Upper lobe of left lung (tissue), 6 donors: ENCODE measurements at regions not wholly inside any gene's neighbourhood (a gene's known extent, or its start where the extent isn't known, plus 50 kb on each side); places are given as distances from the start of the nearest gene placed in this dataset.
"Not testable (repeated sequence)": the region's sequence is repeated elsewhere in the genome, so short reads cannot be mapped to it uniquely, and the experiment has no call there.

Source experiments
- ATAC-seq, 2 donors: fragments of 200-7000 bp; cut with Tn5 transposase; one replicate each; pipeline ENCODE4 v1.9.1; 2022; ENCODE audit warnings: mild to moderate bottlenecking in 2 of 2, moderate library complexity in 2 of 2; ENCODE audit not compliant: low FRiP score in 2 of 2
- DNase-seq, 2 donors: peaks; one replicate each; pipeline ENCODE4 v3.0.0-alpha.2; 2019 to 2020
- H3K27ac ChIP-seq, 4 donors: fragments of 200-600 bp; sonication (generic); one replicate each; pipeline ENCODE4 v1.5.1; 2016 to 2019
- H3K27me3 ChIP-seq, 4 donors: fragments of 200-600 bp; sonication (generic); one replicate each; pipeline ENCODE4 v1.5.1; 2017 to 2019
- H3K36me3 ChIP-seq, 4 donors: fragments of 200-600 bp; sonication (generic); one replicate each; pipeline ENCODE4 v1.5.1; 2016 to 2019
- H3K4me1 ChIP-seq, 4 donors: fragments of 200-600 bp; sonication (generic); one replicate each; pipeline ENCODE4 v1.5.1; 2018 to 2019
- H3K4me3 ChIP-seq, 4 donors: fragments of 200-600 bp; sonication (generic); one replicate each; pipeline ENCODE4 v1.5.1; 2017 to 2019; ENCODE audit warnings: mild to moderate bottlenecking in 2 of 4, moderate library complexity in 1 of 4
- H3K9me3 ChIP-seq, 4 donors: fragments of 200-600 bp; sonication (generic); one replicate each; pipeline ENCODE4 v1.5.1; 2018 to 2019
- EP300 ChIP-seq, 4 donors: sonication (generic); formaldehyde crosslinking; IDR thresholded peaks; one replicate each; pipeline ENCODE4 v1.5.1; 2017; ENCODE audit warnings: antibody characterized with exemption in 4 of 4, control low read depth in 2 of 4
- POLR2A ChIP-seq, 4 donors: fragments of 450-650 bp; IDR thresholded peaks; one replicate each; pipeline ENCODE4 v1.5.1; 2016 to 2017; ENCODE audit warnings: antibody characterized with exemption in 4 of 4, mild to moderate bottlenecking in 2 of 4
- POLR2AphosphoS5 ChIP-seq, 2 donors: sonication (generic); formaldehyde crosslinking; IDR thresholded peaks; one replicate each; pipeline ENCODE4 v1.5.1; 2017; ENCODE audit warnings: antibody characterized with exemption in 2 of 2
- WGBS, 2 donors: methylation state at CpG; one replicate each; pipeline ENCODE4 v1.1.5; 2017 to 2018; 5-methylcytosine and 5-hydroxymethylcytosine counted together
- TF ChIP-seq, protein P1 (sequence below), 6 experiments: fragments of 450-650 bp in 4 of 6; fragments of 200-600 bp in 2 of 6; sonication (generic) in 2 of 6; IDR thresholded peaks; one replicate each; pipeline ENCODE4 v1.5.1; 2016 to 2019; ENCODE audit warnings: antibody characterized with exemption in 6 of 6
- donor health status: DM: no; HTN: no; CAD: no; lungs with moderate emphysema.
- donor health status: DM: no; HTN: yes; CAD: no; lungs with severe emphysema.

DNA sequence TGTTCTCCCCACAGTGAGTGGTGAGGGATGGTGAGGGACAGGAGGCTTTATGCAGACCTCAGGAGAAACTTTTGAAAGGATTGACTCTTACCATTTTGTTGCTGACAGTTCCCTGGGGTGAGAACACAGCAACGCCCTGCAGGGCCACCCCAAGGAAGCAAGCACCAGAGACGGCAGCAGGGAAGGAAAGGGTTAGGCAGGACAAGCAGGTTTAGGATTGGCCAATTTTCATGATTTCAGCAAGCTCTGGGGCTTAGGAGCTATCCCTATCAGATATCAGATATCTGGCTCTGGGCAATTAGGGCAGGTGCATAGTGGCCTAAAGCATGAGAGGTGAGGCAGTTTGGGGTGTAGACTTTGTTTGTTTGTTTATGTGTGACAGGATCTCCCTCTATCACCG is 87.0 kb upstream of the LSM14A start:
- Histone ChIP-seq H3K27me3 (no peaks in the 10 kb centered on the region), H3K36me3 (no peaks in the 10 kb centered on the region), H3K27ac (no peak overlapping the region), H3K9me3 (no peaks in the 10 kb centered on the region), H3K4me3 (no peak overlapping the region), H3K4me1 (no peaks in the 10 kb centered on the region)
- no peak for TF ChIP-seq EP300 (IDR thresholded peaks at IDR 0.05)
- TF ChIP-seq, protein P1, sequence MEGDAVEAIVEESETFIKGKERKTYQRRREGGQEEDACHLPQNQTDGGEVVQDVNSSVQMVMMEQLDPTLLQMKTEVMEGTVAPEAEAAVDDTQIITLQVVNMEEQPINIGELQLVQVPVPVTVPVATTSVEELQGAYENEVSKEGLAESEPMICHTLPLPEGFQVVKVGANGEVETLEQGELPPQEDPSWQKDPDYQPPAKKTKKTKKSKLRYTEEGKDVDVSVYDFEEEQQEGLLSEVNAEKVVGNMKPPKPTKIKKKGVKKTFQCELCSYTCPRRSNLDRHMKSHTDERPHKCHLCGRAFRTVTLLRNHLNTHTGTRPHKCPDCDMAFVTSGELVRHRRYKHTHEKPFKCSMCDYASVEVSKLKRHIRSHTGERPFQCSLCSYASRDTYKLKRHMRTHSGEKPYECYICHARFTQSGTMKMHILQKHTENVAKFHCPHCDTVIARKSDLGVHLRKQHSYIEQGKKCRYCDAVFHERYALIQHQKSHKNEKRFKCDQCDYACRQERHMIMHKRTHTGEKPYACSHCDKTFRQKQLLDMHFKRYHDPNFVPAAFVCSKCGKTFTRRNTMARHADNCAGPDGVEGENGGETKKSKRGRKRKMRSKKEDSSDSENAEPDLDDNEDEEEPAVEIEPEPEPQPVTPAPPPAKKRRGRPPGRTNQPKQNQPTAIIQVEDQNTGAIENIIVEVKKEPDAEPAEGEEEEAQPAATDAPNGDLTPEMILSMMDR (IDR thresholded peaks at IDR 0.05): no peak
- no peak for TF ChIP-seq POLR2AphosphoS5 (IDR thresholded peaks at IDR 0.05)
- TF ChIP-seq POLR2A (IDR thresholded peaks at IDR 0.05): no peak
- WGBS, 2 donors: 12 to 38% methylated on average over 3 of the region's 3 CpGs
- ATAC-seq (no peak), DNase-seq (no peak)

DNA sequence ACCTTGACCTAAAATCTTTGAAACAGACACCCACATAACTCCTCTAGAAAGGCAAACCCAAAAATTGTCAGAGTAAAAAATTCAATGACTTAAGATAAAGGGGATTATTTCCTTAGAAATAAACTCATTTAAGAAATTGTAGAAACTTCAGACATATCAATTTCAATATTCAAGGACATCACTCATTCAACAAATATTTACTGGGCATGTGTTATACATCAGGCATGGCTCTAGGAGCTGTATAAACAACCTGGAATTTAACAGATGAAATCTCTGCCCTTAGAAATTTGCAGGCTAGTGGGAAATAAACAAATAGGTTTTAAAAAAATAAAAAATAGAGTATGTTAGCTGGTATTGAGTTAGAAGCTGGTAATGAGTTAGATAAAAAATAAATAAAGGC is 84.0 kb upstream of the LSM14A start:
- ATAC-seq (no peak), DNase-seq (no peak)
- H3K36me3 ChIP-seq: no peaks in the 10 kb centered on the region
- no peaks in the 10 kb centered on the region for H3K9me3 ChIP-seq
- no peaks in the 10 kb centered on the region for H3K27me3 ChIP-seq
- H3K4me1 ChIP-seq: no peaks in the 10 kb centered on the region
- TF ChIP-seq EP300 (IDR thresholded peaks at IDR 0.05) (no peak), POLR2AphosphoS5 (IDR thresholded peaks at IDR 0.05) (no peak), POLR2A (IDR thresholded peaks at IDR 0.05) (no peak)
- TF ChIP-seq, protein P1 (IDR thresholded peaks at IDR 0.05): no peak
- no peak overlapping the region for H3K27ac ChIP-seq
- no peak overlapping the region for H3K4me3 ChIP-seq

DNA sequence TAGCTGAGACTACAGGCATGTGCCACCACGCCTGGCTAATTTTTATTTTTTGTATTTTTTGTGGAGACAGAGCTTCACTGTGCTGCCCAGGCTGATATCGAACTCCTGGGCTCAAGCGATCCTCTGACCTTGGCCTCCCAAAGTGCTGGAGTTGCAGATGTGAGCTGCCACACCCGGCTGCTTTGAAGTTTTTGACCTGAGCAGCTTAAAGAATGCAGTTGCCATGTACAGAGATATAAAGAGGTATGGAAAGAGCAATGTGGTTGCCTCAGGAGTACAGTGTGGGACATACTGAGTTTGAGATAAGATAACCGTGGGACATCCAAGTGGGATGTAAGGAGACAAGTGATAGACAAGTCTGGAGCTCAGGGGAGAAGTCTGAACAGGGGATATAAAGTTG is 82.7 kb upstream of the LSM14A start:
- no peaks in the 10 kb centered on the region for H3K27me3 ChIP-seq
- no peak overlapping the region for H3K27ac ChIP-seq
- TF ChIP-seq POLR2AphosphoS5 (IDR thresholded peaks at IDR 0.05) (no peak), POLR2A (IDR thresholded peaks at IDR 0.05) (no peak), EP300 (IDR thresholded peaks at IDR 0.05) (no peak)
- TF ChIP-seq, protein P1 (IDR thresholded peaks at IDR 0.05): no peak
- ATAC-seq (no peak), DNase-seq (no peak)
- WGBS, 2 donors: 81 to 87% methylated on average over 5 of the region's 5 CpGs
- no peaks in the 10 kb centered on the region for H3K36me3 ChIP-seq
- H3K4me3 ChIP-seq: no peak overlapping the region
- H3K4me1 ChIP-seq: no peaks in the 10 kb centered on the region
- no peaks in the 10 kb centered on the region for H3K9me3 ChIP-seq

DNA sequence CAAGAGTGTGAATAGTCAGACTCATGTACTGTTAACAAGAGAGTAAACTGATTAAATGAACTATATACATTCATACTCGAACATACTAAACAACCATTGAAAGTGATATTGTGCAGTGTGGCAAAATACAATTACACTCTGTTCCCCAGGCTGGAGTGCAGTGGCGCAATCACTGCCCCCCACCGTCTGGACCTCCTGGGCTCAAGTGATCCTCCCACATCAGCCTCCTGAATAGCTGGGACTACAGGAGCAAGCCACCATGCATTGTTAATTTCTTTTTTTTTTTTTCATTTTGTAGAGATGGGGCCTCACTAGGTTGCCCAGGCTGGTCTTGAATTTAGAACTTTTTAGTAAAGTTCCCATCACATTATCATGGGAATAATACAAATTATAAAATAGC is 77.3 kb upstream of the LSM14A start:
- no peaks in the 10 kb centered on the region for H3K4me1 ChIP-seq
- 66 to 75% methylated on average over 3 of the region's 3 CpGs for WGBS, 2 donors
- no peak for ATAC-seq

DNA sequence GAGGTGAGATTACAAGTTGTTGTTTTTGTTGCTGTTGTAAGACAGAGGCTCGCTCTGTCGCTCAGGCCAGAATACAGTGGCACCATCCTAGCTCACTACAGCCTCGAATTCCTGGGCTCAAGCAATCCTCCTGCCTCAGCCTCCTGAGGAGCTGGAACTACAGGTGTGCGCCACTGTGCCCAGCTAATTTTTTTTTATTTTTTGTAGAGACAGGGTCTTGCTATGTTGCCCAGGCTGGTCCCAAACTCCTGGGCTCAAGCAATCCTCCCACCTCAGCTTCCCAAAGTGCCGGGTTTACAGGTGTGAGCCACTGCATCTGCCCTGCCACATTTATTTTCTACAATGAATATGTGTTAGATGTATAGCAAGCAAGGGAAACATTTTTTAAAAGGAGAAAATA is 76.9 kb upstream of the LSM14A start:
- not testable (repeated sequence) for H3K27ac ChIP-seq, H3K4me1 ChIP-seq, H3K27me3 ChIP-seq, H3K36me3 ChIP-seq, H3K4me3 ChIP-seq, DNase-seq, ATAC-seq, H3K9me3 ChIP-seq
- 89 to 97% methylated on average over 5 of the region's 5 CpGs for WGBS, 2 donors

More for the DNA sequence above, 77.3 kb upstream of the LSM14A start:
- DNase-seq: no peak
- Histone ChIP-seq H3K4me3 (no peak overlapping the region), H3K36me3 (no peaks in the 10 kb centered on the region), H3K9me3 (no peaks in the 10 kb centered on the region), H3K27me3 (no peaks in the 10 kb centered on the region), H3K27ac (no peak overlapping the region)
- TF ChIP-seq, protein P1 (IDR thresholded peaks at IDR 0.05): no peak
- TF ChIP-seq POLR2AphosphoS5 (IDR thresholded peaks at IDR 0.05) (no peak), EP300 (IDR thresholded peaks at IDR 0.05) (no peak), POLR2A (IDR thresholded peaks at IDR 0.05) (no peak)
